ENCODE measurements at regions not wholly inside any gene's neighbourhood (a gene's known extent, or its start where the extent isn't known, plus 50 kb on each side); places are given as distances from the start of the nearest gene placed in this dataset.

GRCh38 chr11:90646706-90647105 lies 423.9 kb upstream of the CHORDC1 start:
- TF ChIP-seq CTCF (IDR thresholded peaks at IDR 0.05; ENCODE audit: insufficient read depth, low read length): no peak
- TF ChIP-seq REST (IDR thresholded peaks at IDR 0.05; ENCODE audit: insufficient replicate concordance, low read depth): no peak
- no peak for TF ChIP-seq POLR2AphosphoS5 (IDR thresholded peaks at IDR 0.05; ENCODE audit: low read depth)
